K562 (cell line): ENCODE measurements at regions not wholly inside any gene's neighbourhood (a gene's known extent, or its start where the extent isn't known, plus 50 kb on each side); places are given as distances from the start of the nearest gene placed in this dataset.

Experiments used
- BRF1 ChIP-seq: IDR thresholded peaks from 3 replicates; pipeline ENCODE4 v1.6.1; 2011; ENCODE audit warnings: borderline replicate concordance, mild to moderate bottlenecking; ENCODE audit not compliant: insufficient read length; ENCODE audit errors: extremely low read depth
- EZH2 ChIP-seq: IDR thresholded peaks from 2 replicates; pipeline ENCODE4 v1.6.1; 2012; ENCODE audit warnings: low read depth, mild to moderate bottlenecking, inconsistent platforms, low read length, borderline replicate concordance
- HNRNPLL ChIP-seq: fragments of 200-400 bp; formaldehyde crosslinking; IDR thresholded peaks from 2 replicates; pipeline ENCODE4 v1.6.1; 2017; ENCODE audit warnings: low read length, low read depth, mild to moderate bottlenecking; ENCODE audit not compliant: poor library complexity, severe bottlenecking
- HOXB6 ChIP-seq: fragments of 250-450 bp; sonication (Bioruptor Pico); IDR thresholded peaks from 2 replicates; pipeline ENCODE4 v1.5.1; 2022; ENCODE audit warnings: mild to moderate bottlenecking, borderline replicate concordance
- MXI1 ChIP-seq: IDR thresholded peaks from 2 replicates; pipeline ENCODE4 v1.6.1; 2011; ENCODE audit warnings: low read depth, mild to moderate bottlenecking, improper control_type of control experiment, low read length
- POLR2A ChIP-seq: fragments of 450-650 bp; conservative IDR thresholded peaks from 2 replicates; pipeline ENCODE4 v1.6.1; 2016
- SMARCA4 ChIP-seq: fragments of 450-650 bp; IDR thresholded peaks from 2 replicates; pipeline ENCODE4 v1.6.1; 2016
- SMC3 ChIP-seq: conservative IDR thresholded peaks from 2 replicates; pipeline ENCODE4 v1.6.1; 2011; ENCODE audit warnings: low read depth, low read length, improper control_type of control experiment; ENCODE audit not compliant: insufficient read depth
- SP1 ChIP-seq: sonication (generic); formaldehyde crosslinking; IDR thresholded peaks from 2 replicates; pipeline ENCODE4 v1.8.1; 2022; ENCODE audit warnings: mild to moderate bottlenecking, missing genetic modification reagents
- ZNF133 ChIP-seq: fragments of 250-450 bp; sonication (Bioruptor Pico); IDR thresholded peaks from 2 replicates; pipeline ENCODE4 v1.4.0; 2020; ENCODE audit warnings: mild to moderate bottlenecking
- TF ChIP-seq, protein P1 (sequence below), 3 experiments: IDR thresholded peaks in 2 of 3; conservative IDR thresholded peaks in 1 of 3; 2 replicates each; pipeline ENCODE4 v1.5.1; 2011 to 2012; ENCODE audit warnings: low read length in 3 of 3, mild to moderate bottlenecking in 3 of 3, control low read depth in 2 of 3, improper control_type of control experiment in 1 of 3, inconsistent platforms in 1 of 3, low read depth in 1 of 3, mixed read lengths in 1 of 3, moderate library complexity in 1 of 3; ENCODE audit not compliant: insufficient read depth in 2 of 3
- TF ChIP-seq, protein P2 (sequence below): fragments of 250-450 bp; sonication (Bioruptor Pico); IDR thresholded peaks from 2 replicates; pipeline ENCODE4 v1.8.0; 2021; ENCODE audit warnings: mild to moderate bottlenecking, moderate library complexity
- TF ChIP-seq, protein P3 (sequence below): sonication (generic); formaldehyde crosslinking; IDR thresholded peaks from 2 replicates; pipeline ENCODE4 v1.8.0; 2022; ENCODE audit warnings: mild to moderate bottlenecking, low read depth, missing genetic modification reagents
- TF ChIP-seq, protein P4 (sequence below), 2 experiments: IDR thresholded peaks; 2 replicates each; pipeline ENCODE4 v1.6.1; 2011; ENCODE audit warnings: borderline replicate concordance in 1 of 2, control low read depth in 1 of 2, low read depth in 1 of 2, low read length in 1 of 2, mild to moderate bottlenecking in 1 of 2, mixed read lengths in 1 of 2, moderate library complexity in 1 of 2; ENCODE audit not compliant: insufficient read depth in 1 of 2, insufficient read length in 1 of 2, poor library complexity in 1 of 2, severe bottlenecking in 1 of 2; ENCODE audit errors: extremely low read depth in 1 of 2

DNA sequence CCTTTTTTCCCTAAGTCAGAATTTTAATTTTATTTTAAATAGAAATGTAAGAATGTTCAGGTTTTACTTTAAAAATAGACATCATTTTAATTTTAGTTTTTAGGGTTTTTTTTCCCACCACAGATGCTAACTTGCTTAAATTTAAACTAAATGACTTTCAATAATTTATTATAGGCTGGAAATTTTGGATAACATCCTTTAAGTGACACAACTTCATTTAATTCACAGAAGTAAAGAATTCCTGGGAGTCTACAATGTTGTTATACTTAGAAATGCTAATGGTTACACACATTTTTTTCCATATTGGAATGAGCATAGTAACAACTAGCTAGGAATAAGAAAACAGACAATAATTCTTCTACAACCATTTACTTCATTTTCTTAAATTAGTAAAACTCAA lies 90.5 kb upstream of the PDE10A start:
- TF ChIP-seq ZNF133 (CRISPR knock-in tag) (no peak), HOXB6 (CRISPR knock-in tag) (no peak), EZH2 (no peak), SMC3 (no peak), SP1 (no peak), POLR2A (no peak), MXI1 (no peak), SMARCA4 (no peak), BRF1 (no peak), HNRNPLL (no peak)
- TF ChIP-seq, protein P1, sequence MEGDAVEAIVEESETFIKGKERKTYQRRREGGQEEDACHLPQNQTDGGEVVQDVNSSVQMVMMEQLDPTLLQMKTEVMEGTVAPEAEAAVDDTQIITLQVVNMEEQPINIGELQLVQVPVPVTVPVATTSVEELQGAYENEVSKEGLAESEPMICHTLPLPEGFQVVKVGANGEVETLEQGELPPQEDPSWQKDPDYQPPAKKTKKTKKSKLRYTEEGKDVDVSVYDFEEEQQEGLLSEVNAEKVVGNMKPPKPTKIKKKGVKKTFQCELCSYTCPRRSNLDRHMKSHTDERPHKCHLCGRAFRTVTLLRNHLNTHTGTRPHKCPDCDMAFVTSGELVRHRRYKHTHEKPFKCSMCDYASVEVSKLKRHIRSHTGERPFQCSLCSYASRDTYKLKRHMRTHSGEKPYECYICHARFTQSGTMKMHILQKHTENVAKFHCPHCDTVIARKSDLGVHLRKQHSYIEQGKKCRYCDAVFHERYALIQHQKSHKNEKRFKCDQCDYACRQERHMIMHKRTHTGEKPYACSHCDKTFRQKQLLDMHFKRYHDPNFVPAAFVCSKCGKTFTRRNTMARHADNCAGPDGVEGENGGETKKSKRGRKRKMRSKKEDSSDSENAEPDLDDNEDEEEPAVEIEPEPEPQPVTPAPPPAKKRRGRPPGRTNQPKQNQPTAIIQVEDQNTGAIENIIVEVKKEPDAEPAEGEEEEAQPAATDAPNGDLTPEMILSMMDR (IDR thresholded peaks at IDR 0.05 in 2 of 3, conservative IDR thresholded peaks at IDR 0.05 in 1 of 3; ENCODE audit: insufficient read depth in 2 of 3, low read depth in 1 of 3, low read length in 3 of 3): no peak
- TF ChIP-seq, protein P2, sequence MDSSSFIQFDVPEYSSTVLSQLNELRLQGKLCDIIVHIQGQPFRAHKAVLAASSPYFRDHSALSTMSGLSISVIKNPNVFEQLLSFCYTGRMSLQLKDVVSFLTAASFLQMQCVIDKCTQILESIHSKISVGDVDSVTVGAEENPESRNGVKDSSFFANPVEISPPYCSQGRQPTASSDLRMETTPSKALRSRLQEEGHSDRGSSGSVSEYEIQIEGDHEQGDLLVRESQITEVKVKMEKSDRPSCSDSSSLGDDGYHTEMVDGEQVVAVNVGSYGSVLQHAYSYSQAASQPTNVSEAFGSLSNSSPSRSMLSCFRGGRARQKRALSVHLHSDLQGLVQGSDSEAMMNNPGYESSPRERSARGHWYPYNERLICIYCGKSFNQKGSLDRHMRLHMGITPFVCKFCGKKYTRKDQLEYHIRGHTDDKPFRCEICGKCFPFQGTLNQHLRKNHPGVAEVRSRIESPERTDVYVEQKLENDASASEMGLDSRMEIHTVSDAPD (CRISPR knock-in tag): no peak
- TF ChIP-seq, protein P3, sequence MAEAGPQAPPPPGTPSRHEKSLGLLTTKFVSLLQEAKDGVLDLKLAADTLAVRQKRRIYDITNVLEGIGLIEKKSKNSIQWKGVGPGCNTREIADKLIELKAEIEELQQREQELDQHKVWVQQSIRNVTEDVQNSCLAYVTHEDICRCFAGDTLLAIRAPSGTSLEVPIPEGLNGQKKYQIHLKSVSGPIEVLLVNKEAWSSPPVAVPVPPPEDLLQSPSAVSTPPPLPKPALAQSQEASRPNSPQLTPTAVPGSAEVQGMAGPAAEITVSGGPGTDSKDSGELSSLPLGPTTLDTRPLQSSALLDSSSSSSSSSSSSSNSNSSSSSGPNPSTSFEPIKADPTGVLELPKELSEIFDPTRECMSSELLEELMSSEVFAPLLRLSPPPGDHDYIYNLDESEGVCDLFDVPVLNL (CRISPR knock-in tag): no peak
- TF ChIP-seq, protein P4, sequence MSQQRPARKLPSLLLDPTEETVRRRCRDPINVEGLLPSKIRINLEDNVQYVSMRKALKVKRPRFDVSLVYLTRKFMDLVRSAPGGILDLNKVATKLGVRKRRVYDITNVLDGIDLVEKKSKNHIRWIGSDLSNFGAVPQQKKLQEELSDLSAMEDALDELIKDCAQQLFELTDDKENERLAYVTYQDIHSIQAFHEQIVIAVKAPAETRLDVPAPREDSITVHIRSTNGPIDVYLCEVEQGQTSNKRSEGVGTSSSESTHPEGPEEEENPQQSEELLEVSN (IDR thresholded peaks at IDR 0.05; ENCODE audit: borderline replicate concordance in 1 of 2, extremely low read depth in 1 of 2, insufficient read depth in 1 of 2, insufficient read length in 1 of 2, low read depth in 1 of 2, low read length in 1 of 2, poor library complexity in 1 of 2, severe bottlenecking in 1 of 2): no peak
